ENCODE measurements at regions not wholly inside any gene's neighbourhood (a gene's known extent, or its start where the extent isn't known, plus 50 kb on each side); places are given as distances from the start of the nearest gene placed in this dataset.

DNA sequence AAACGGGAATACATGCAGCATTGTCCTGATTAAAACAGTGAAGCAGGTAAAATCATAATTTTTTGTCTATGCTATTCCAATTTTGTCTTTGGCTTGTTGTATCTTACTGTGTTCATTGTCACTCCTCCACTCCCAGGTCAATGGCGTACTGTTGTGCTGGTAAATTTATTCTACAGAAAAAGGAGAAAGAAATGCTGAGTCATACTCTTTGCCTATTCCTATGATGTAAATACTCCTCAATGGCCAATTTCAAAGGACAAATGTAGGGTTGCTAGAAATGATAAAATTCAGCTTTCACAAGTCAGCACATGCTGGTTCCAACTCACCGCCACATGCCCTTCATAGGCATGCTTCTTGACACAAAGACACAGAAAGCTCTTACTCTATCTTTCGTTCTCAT is 694.4 kb upstream of the PCDH20 start:
- no peak for TF ChIP-seq CTCF (IDR thresholded peaks at IDR 0.05)
- TF ChIP-seq POLR2A (IDR thresholded peaks at IDR 0.05): no peak
- no peak for TF ChIP-seq EP300 (IDR thresholded peaks at IDR 0.05)

Measured in ovary (tissue), 3 donors.